CD4-positive, alpha-beta T cell (primary cell): ENCODE measurements at regions not wholly inside any gene's neighbourhood (a gene's known extent, or its start where the extent isn't known, plus 50 kb on each side); places are given as distances from the start of the nearest gene placed in this dataset.

ENCODE experiments used
- ATAC-seq: fragments of 200-7000 bp; cut with Tn5 transposase; one replicate; pipeline ENCODE4 v1.10.0; 2022; ENCODE audit warnings: mild to moderate bottlenecking; ENCODE audit not compliant: poor library complexity
- CTCF ChIA-PET: fragments of 350-600 bp; sonication (Branson Sonifier 250); formaldehyde crosslinking; loops from one replicate; lab custom pipeline; 2021; ENCODE audit warnings: antibody characterized with exemption, inconsistent platforms; lab: Charles Lee
- POLR2A ChIA-PET: fragments of 350-600 bp; sonication (Branson Sonifier 250); formaldehyde crosslinking; loops from one replicate; lab custom pipeline; 2021; ENCODE audit warnings: antibody characterized with exemption, inconsistent platforms; lab: Charles Lee
- DNase-seq, 14 experiments: peaks; one replicate each; pipeline ENCODE4 v3.0.0-alpha.2; 2013 to 2020; ENCODE audit warnings: mixed read lengths in 2 of 14
- H3K27ac ChIP-seq, 2 donors: one replicate each; pipeline versions ENCODE4 v1.5.1 to v1.7.0; 2013; ENCODE audit warnings: low read length in 2 of 2, low read depth in 1 of 2, mild to moderate bottlenecking in 1 of 2
- H3K27me3 ChIP-seq, 2 experiments: 1 replicate in 1 of 2; 2 replicates in 1 of 2; pipeline versions ENCODE4 v1.6.1 to v1.7.0; 2013; ENCODE audit warnings: low read length in 2 of 2, control low read depth in 1 of 2, mild to moderate bottlenecking in 1 of 2, moderate library complexity in 1 of 2; ENCODE audit not compliant: insufficient read depth in 2 of 2, control insufficient read depth in 1 of 2
- H3K36me3 ChIP-seq: one replicate; pipeline ENCODE4 v1.6.1; 2013; ENCODE audit warnings: low read length, control low read depth; ENCODE audit not compliant: insufficient read depth
- H3K4me1 ChIP-seq: one replicate; pipeline ENCODE4 v1.6.1; 2013; ENCODE audit warnings: low read length, control low read depth; ENCODE audit not compliant: insufficient read depth
- H3K4me3 ChIP-seq: one replicate; pipeline ENCODE4 v1.5.1; 2013; ENCODE audit warnings: mild to moderate bottlenecking, low read length, moderate library complexity
- H3K9me3 ChIP-seq, 2 experiments: 1 replicate in 1 of 2; 2 replicates in 1 of 2; pipeline versions ENCODE4 v1.6.1 to v1.7.0; 2013; ENCODE audit warnings: low read length in 2 of 2, mild to moderate bottlenecking in 2 of 2, control low read depth in 1 of 2, moderate library complexity in 1 of 2; ENCODE audit not compliant: control insufficient read depth in 1 of 2, insufficient read depth in 1 of 2
- H3K27ac Mint-ChIP-seq: one replicate; pipeline ENCODE4 v1.8.0; 2020; ENCODE audit warnings: mixed read lengths
- H3K27me3 Mint-ChIP-seq: one replicate; pipeline ENCODE4 v1.8.0; 2021; ENCODE audit warnings: mixed read lengths
- H3K36me3 Mint-ChIP-seq: one replicate; pipeline ENCODE4 v1.8.0; 2021; ENCODE audit warnings: low read depth, mixed read lengths
- H3K4me1 Mint-ChIP-seq: one replicate; pipeline ENCODE4 v1.8.0; 2021; ENCODE audit warnings: low read depth, mixed read lengths
- H3K4me3 Mint-ChIP-seq: one replicate; pipeline ENCODE4 v1.8.0; 2020; ENCODE audit warnings: mild to moderate bottlenecking, mixed read lengths
- H3K9me3 Mint-ChIP-seq: one replicate; pipeline ENCODE4 v1.8.0; 2020; ENCODE audit warnings: mixed read lengths
- CTCF ChIP-seq: fragments of 200-600 bp; IDR thresholded peaks from one replicate; pipeline ENCODE4 v1.8.0; 2022; ENCODE audit warnings: antibody characterized with exemption, mild to moderate bottlenecking
- intact Hi-C, 2 experiments: fragments of 100-400 bp; cut with DNase I in 1 of 2; cut with micrococcal nuclease in 1 of 2; formaldehyde crosslinking; loops; one replicate each; pipeline versions ENCODE4 v1.15.1 to v1.9.0; 2023 to 2025; cut with DNase I, micrococcal nuclease

GRCh38 chr14:38039496-38039895, 168.2 kb upstream of the SSTR1 start:
- Histone ChIP-seq H3K36me3 (no peaks in the 10 kb centered on the region), H3K4me1 (no peaks in the 10 kb centered on the region), H3K9me3 (no peaks in the 10 kb centered on the region), H3K27me3 (no peaks in the 10 kb centered on the region), H3K4me3 (no peak overlapping the region), H3K27ac (no peak overlapping the region)
- no peak for ATAC-seq
- TF ChIP-seq CTCF: no peak
- Mint-ChIP-seq H3K9me3 (no peaks in the 10 kb centered on the region), H3K27ac (no peak overlapping the region), H3K4me3 (no peak overlapping the region), H3K4me1 (peaks cover 15% of the 10 kb centered on the region), H3K27me3 (no peaks in the 10 kb centered on the region), H3K36me3 (no peaks in the 10 kb centered on the region)
- DNase-seq: no peak
- CTCF ChIA-PET: no interaction called here
- POLR2A ChIA-PET: no interaction called here
- intact Hi-C loops: no loop called here

- Mint-ChIP-seq H3K27me3 (no peaks in the 10 kb centered on the region), H3K27ac (no peak overlapping the region), H3K4me3 (no peak overlapping the region), H3K4me1 (peaks cover 7% of the 10 kb centered on the region), H3K36me3 (no peaks in the 10 kb centered on the region), H3K9me3 (no peaks in the 10 kb centered on the region)
- ChIA-PET POLR2A (no interaction called here), CTCF (no interaction called here)
- Histone ChIP-seq H3K4me1 (peaks cover 5% of the 10 kb centered on the region), H3K27me3 (no peaks in the 10 kb centered on the region), H3K9me3 (no peaks in the 10 kb centered on the region), H3K36me3 (no peaks in the 10 kb centered on the region), H3K4me3 (no peak overlapping the region), H3K27ac (no peak overlapping the region)
- no peak for TF ChIP-seq CTCF
- intact Hi-C loops: no loop called here
- DNase-seq: no peak
- no peak for ATAC-seq
Measured at GRCh38 chr14:38040411-38040810, 167.3 kb upstream of the SSTR1 start.

- peaks cover 5% of the 10 kb centered on the region for H3K4me1 ChIP-seq
- no peaks in the 10 kb centered on the region for H3K36me3 ChIP-seq
- intact Hi-C loops: no loop called here
- Mint-ChIP-seq H3K27ac (no peak overlapping the region), H3K4me1 (peaks cover 7% of the 10 kb centered on the region), H3K36me3 (no peaks in the 10 kb centered on the region), H3K27me3 (no peaks in the 10 kb centered on the region), H3K4me3 (no peak overlapping the region), H3K9me3 (no peaks in the 10 kb centered on the region)
- CTCF ChIA-PET: no interaction called here
- H3K27me3 ChIP-seq: no peaks in the 10 kb centered on the region
- H3K4me3 ChIP-seq: no peak overlapping the region
- POLR2A ChIA-PET: no interaction called here
- no peak for ATAC-seq
- H3K27ac ChIP-seq: no peak overlapping the region
- no peaks in the 10 kb centered on the region for H3K9me3 ChIP-seq
- DNase-seq: no peak
- no peak for TF ChIP-seq CTCF
Measured at GRCh38 chr14:38042322-38042721, 165.4 kb upstream of the SSTR1 start.
